ENCODE measurements at regions not wholly inside any gene's neighbourhood (a gene's known extent, or its start where the extent isn't known, plus 50 kb on each side); places are given as distances from the start of the nearest gene placed in this dataset.
A peak's percentile ranks its signal among the peaks of the same experiment; 100 is the strongest.

DNA sequence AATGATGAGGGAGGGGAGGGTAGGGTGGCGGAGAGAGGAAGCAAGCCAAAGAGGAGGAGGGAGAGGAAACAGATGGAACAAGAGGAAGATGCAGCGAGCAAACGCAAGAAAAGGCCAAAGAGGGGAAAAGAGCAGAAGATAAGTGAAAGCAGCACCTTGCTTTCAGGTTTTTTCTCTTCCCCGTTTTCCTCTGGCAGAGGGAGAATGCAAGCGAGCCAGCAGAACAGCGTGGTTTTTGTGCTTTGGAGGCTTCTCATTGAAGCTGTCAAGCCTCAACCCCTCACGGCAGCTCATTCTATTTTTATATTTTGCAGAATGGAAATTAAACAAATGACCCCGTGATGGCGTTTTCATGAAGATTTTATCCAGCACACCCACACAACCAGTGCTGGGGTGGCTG is 67.1 kb upstream of the GRAMD1B start:
- Histone ChIP-seq H3K4me3 (ENCODE audit: low read length) (no peak overlapping the region), H3K9me3 (ENCODE audit: control insufficient read depth, low read depth, low read length) (peaks cover 3% of the 10 kb centered on the region), H3K4me1 (ENCODE audit: control insufficient read depth, insufficient read depth, low read length) (no peaks in the 10 kb centered on the region), H3K27ac (ENCODE audit: low read length) (no peak overlapping the region), H3K36me3 (ENCODE audit: control insufficient read depth, insufficient read depth, low read length) (no peaks in the 10 kb centered on the region), H3K27me3 (ENCODE audit: control insufficient read depth, insufficient read depth, low read length) (peaks cover 61% of the 10 kb centered on the region)
- WGBS (ENCODE audit: insufficient coverage, low lambda C conversion rate), result 88% methylated on average over 1 of the region's 9 CpGs
- DNase-seq, result no peak

DNA sequence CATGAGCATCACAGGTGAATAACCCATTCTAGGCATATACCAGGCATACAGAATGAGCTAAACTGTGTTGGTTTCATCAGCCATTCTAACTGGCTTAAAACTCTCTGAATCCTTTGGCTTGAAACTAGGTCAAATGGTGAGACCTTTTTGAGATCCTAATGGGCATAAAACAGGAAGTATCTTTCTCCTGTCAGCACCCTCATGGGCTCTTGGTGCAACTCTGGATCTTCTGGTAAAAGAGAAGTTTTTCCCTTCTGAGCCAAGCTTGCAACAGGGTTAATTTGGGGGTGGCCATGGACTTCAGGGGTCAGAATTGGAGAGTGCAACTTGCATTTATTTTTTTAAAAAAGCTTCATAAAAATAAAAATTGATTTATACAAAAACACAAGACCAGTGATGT is 67.9 kb upstream of the GRAMD1B start:
- no peaks in the 10 kb centered on the region for H3K4me1 ChIP-seq (ENCODE audit: control insufficient read depth, insufficient read depth, low read length)
- no peak for DNase-seq
- no peak overlapping the region for H3K27ac ChIP-seq (ENCODE audit: low read length)
- no peak overlapping the region for H3K4me3 ChIP-seq (ENCODE audit: low read length)
- H3K9me3 ChIP-seq (ENCODE audit: control insufficient read depth, low read depth, low read length), result peaks cover 3% of the 10 kb centered on the region
- H3K27me3 ChIP-seq (ENCODE audit: control insufficient read depth, insufficient read depth, low read length), result peaks cover 68% of the 10 kb centered on the region
- H3K36me3 ChIP-seq (ENCODE audit: control insufficient read depth, insufficient read depth, low read length), result no peaks in the 10 kb centered on the region

DNA sequence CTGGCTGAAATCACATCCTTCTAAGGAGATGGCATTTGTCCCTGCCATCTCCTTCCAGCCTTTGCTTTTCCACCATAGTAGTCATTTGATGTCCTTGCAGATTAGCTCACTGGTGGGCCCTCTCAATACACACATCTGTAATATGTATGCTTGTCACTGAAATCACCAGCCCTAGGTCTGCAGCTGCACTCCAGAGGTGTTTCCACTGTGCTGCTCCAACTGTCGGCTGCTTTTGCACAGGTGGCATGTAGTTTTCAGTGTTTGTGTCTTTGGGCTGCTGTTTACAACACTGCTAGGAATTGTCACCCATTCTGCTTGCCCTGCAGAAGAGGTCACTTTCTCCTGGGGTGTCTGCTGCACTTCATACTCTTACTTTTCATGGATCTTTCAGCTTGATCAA is 69.0 kb upstream of the GRAMD1B start:
- Histone ChIP-seq H3K27me3 (ENCODE audit: control insufficient read depth, insufficient read depth, low read length) (peaks cover 75% of the 10 kb centered on the region), H3K4me3 (ENCODE audit: low read length) (no peak overlapping the region), H3K27ac (ENCODE audit: low read length) (no peak overlapping the region), H3K4me1 (ENCODE audit: control insufficient read depth, insufficient read depth, low read length) (no peaks in the 10 kb centered on the region), H3K9me3 (ENCODE audit: control insufficient read depth, low read depth, low read length) (peaks cover 3% of the 10 kb centered on the region), H3K36me3 (ENCODE audit: control insufficient read depth, insufficient read depth, low read length) (no peaks in the 10 kb centered on the region)
- DNase-seq, result no peak
- WGBS (ENCODE audit: insufficient coverage, low lambda C conversion rate), result no CpG with 5 or more reads among the region's 1 CpG

DNA sequence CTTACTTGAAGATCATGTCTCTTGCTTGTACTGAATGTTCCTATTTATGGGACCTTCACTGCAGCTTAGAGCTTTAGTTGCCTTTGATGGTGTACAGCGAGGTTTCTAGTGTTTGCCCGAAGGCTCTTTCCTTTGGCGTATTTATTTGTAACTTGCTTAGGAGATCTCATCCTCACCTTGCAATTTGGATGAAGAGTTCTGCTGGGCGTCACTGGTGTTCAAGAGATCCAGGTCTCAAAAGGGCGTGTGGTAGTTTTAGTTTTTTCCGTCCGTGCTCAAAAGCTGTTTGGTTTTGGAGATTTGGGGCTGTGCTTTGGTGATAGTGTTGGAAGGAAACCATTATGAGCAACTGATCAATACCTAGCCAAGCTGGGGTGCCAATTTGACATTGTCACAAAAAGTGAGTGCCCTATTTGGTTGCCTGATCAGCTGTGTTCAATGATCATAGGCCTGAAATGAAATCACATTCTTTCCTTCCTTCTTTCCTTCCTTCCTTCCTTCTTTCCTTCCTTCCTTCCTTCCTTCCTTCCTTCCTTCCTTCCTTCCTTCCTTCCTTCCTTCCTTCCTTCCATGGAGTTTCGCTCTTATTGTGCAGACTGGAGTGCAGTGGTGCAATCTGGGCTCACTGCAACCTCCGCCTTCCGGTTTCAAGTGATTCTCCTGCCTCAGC is 69.7 kb upstream of the GRAMD1B start:
- WGBS (ENCODE audit: insufficient coverage, low lambda C conversion rate), result no CpG with 5 or more reads among the region's 10 CpGs
- no peak overlapping the region for H3K4me3 ChIP-seq (ENCODE audit: low read length)
- H3K9me3 ChIP-seq (ENCODE audit: control insufficient read depth, low read depth, low read length), result peaks cover 3% of the 10 kb centered on the region
- no peaks in the 10 kb centered on the region for H3K4me1 ChIP-seq (ENCODE audit: control insufficient read depth, insufficient read depth, low read length)
- no peak for DNase-seq
- H3K27me3 ChIP-seq (ENCODE audit: control insufficient read depth, insufficient read depth, low read length), result peaks cover 73% of the 10 kb centered on the region
- no peak overlapping the region for H3K27ac ChIP-seq (ENCODE audit: low read length)
- no peaks in the 10 kb centered on the region for H3K36me3 ChIP-seq (ENCODE audit: control insufficient read depth, insufficient read depth, low read length)

DNA sequence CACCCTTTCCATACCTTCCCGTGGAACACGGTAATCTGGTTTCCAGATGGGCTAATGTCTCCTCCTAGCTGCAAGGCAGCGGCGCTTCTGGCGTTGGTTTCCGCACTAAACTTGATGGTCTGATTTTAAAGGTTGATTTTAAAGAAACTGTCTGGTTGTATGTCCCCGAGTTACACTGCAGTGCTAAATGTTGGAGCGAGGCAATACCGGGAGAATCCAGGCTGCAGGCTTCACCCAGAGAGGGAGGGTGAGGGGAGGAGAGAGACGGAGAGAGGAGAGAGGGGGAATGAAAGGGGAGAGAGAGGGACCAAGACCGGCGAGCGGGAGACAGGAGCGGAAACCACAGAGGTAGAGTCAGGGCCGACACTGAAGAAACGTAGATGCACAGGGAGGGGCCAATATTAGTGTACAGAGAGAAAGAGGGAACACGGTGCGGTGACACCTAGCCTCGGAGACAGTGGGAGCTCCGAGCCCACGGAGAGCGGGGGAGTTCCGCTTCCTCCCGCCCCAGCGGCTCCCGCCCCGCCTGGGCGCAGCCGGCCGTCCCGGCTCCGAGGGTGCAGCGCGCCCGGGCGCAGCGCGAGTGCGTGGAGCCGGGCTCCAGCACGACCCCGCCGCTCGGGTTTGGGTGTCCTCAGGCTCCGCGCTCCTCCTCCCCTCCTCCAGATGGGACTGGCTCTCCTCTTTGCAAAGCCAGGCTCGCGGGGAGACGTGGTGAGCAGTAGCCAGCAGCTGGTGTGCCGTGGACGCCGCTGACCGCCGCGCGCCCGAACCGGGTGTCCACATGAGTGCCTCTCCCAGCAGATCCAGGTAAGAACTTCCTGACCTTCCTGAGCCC is 71.9 kb upstream of the GRAMD1B start:
- peak overlapping the region; percentile 33 for H3K4me3 ChIP-seq (ENCODE audit: low read length)
- DNase-seq, result peak in 1 of 2 donors; percentile 39

DNA sequence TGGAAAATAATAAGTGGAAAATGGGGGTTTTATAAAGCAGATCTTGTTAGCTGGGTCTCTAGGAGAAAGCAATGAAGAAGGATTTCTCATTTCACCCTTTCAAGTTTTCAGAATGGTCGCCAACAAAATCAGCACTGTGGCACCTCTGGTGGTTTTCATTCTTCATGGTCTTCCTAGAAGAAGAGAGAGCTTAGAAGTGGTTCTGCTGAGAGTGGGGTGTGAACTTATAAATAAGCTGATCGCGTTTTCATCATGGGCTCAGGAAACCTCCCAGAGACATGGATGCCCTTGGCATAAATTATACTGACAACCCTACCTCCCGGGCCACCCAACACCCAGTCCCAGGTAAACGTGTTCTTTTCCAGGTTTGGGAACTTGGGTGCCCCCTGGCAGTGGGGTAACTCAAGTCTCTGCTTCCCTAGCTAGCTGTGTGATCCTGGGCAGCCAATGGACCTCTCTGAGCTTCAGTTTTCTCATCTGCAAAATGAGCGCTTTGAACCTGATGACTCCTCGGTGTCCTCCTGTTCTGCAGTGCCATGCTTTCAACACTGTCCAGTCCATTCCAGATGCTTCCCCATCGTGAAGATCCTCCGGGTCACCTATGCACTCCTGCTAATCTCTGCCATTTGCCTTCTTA is 72.6 kb upstream of the GRAMD1B start:
- H3K4me1 ChIP-seq (ENCODE audit: control insufficient read depth, insufficient read depth, low read length), result no peaks in the 10 kb centered on the region
- no peak overlapping the region for H3K27ac ChIP-seq (ENCODE audit: low read length)
- H3K27me3 ChIP-seq (ENCODE audit: control insufficient read depth, insufficient read depth, low read length), result peaks cover 68% of the 10 kb centered on the region
- H3K4me3 ChIP-seq (ENCODE audit: low read length), result peak overlapping the region; percentile 33
- 80% methylated on average over 1 of the region's 9 CpGs for WGBS (ENCODE audit: insufficient coverage, low lambda C conversion rate)
- peaks cover 3% of the 10 kb centered on the region for H3K9me3 ChIP-seq (ENCODE audit: control insufficient read depth, low read depth, low read length)
- no peak for DNase-seq
- H3K36me3 ChIP-seq (ENCODE audit: control insufficient read depth, insufficient read depth, low read length), result no peaks in the 10 kb centered on the region

More for the DNA sequence above, 71.9 kb upstream of the GRAMD1B start:
- Histone ChIP-seq H3K36me3 (ENCODE audit: control insufficient read depth, insufficient read depth, low read length) (no peaks in the 10 kb centered on the region), H3K27ac (ENCODE audit: low read length) (no peak overlapping the region), H3K4me1 (ENCODE audit: control insufficient read depth, insufficient read depth, low read length) (no peaks in the 10 kb centered on the region), H3K27me3 (ENCODE audit: control insufficient read depth, insufficient read depth, low read length) (peaks cover 69% of the 10 kb centered on the region), H3K9me3 (ENCODE audit: control insufficient read depth, low read depth, low read length) (peaks cover 3% of the 10 kb centered on the region)
- WGBS (ENCODE audit: insufficient coverage, low lambda C conversion rate), result no CpG with 5 or more reads among the region's 58 CpGs

DNA sequence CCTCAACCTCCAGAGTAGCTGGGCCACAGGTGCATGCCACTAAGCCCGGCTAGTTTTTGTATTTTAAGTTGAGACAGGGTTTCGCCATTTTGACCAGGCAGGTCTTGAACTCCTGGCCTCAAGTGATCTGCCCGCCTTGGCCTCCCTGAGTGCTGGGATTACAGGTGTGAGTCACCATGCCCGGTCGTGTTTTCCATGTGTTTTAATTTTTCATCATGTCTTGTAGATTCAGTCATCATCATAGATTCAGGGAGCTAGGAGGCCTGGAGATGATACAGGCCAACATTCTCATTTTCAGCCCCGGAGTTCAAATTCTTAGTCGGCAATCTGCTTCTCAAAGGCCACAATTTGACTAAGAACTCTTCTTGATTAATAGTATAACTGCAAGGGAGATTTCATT is 73.5 kb upstream of the GRAMD1B start:
- DNase-seq, result no peak
- Histone ChIP-seq H3K4me3 (ENCODE audit: low read length) (no peak overlapping the region), H3K27ac (ENCODE audit: low read length) (no peak overlapping the region), H3K9me3 (ENCODE audit: control insufficient read depth, low read depth, low read length) (peaks cover 3% of the 10 kb centered on the region), H3K27me3 (ENCODE audit: control insufficient read depth, insufficient read depth, low read length) (peaks cover 61% of the 10 kb centered on the region), H3K4me1 (ENCODE audit: control insufficient read depth, insufficient read depth, low read length) (no peaks in the 10 kb centered on the region), H3K36me3 (ENCODE audit: control insufficient read depth, insufficient read depth, low read length) (no peaks in the 10 kb centered on the region)
- 100% methylated on average over 2 of the region's 7 CpGs for WGBS (ENCODE audit: insufficient coverage, low lambda C conversion rate)

DNA sequence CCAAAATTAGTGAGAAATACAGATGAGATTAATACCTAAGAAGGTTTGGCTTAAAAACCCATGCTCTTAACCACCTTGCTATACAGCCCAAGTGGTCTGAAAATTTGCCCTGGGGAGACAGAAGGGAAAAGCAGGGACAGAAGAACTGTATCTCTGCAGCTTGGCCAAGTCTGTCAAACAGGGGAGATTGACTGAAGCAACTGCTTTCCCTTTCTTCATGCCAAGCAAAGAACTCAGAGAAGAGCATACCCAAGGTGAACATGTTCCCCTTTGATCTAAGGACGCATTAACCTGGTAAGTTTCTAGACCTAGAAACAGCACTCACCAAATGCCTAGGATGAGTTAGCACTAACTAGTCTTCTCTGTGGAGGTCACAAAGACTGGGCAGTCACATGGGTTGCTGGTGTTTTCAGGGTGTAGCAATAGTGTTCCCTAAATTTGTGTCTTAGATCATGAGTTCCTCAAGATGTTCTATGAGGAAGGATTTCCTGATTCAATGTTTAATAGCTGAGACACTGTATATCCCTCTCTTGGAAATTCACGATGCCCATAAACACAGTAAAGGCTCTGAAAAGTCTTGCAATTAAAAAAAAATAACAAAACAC is 75.6 kb upstream of the GRAMD1B start:
- no peak for DNase-seq
- Histone ChIP-seq H3K27ac (ENCODE audit: low read length) (no peak overlapping the region), H3K36me3 (ENCODE audit: control insufficient read depth, insufficient read depth, low read length) (no peaks in the 10 kb centered on the region), H3K4me1 (ENCODE audit: control insufficient read depth, insufficient read depth, low read length) (no peaks in the 10 kb centered on the region), H3K4me3 (ENCODE audit: low read length) (no peak overlapping the region), H3K9me3 (ENCODE audit: control insufficient read depth, low read depth, low read length) (peaks cover 3% of the 10 kb centered on the region), H3K27me3 (ENCODE audit: control insufficient read depth, insufficient read depth, low read length) (peaks cover 43% of the 10 kb centered on the region)
- WGBS (ENCODE audit: insufficient coverage, low lambda C conversion rate), result 90% methylated on average over 1 of the region's 2 CpGs

DNA sequence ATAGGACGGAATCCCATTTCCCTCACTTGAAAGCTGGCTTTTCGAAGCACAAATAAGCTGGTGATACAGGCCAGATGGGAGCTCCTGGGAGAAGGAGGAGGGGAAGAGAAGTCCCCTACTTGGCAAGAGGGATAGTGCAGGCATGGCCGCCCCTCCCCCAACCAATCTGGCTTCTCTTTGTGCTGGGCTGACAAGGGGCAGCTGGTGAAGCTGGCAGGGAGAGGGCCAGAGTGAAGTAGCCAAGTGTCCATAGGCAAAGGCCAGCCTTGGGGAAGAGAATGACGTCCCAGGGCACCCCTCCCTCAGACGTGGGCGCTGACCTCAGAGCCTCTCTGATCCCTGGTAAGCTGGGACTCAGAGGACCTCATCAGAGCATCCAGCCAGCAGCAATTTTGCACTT is 78.7 kb upstream of the GRAMD1B start:
- peaks cover 13% of the 10 kb centered on the region for H3K27me3 ChIP-seq (ENCODE audit: control insufficient read depth, insufficient read depth, low read length)
- no CpG with 5 or more reads among the region's 6 CpGs for WGBS (ENCODE audit: insufficient coverage, low lambda C conversion rate)

DNA sequence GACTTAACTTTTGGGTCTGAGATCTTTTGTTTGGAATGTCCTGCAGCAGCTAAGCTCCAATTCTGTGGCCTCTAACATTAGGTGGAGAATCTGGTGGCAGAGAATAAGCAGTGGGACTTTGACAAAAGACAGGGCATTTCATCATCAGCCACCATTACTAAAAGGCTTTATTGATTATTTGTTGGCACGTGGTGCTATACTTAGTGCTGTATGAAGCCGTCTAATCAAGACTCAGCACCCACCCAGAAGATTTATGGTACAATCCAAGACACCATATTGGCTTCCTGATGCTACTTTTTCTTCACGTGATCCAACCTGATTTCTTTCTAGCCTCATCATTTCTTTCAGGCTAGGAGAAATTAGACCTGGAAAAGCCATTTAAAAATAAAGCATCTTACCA is 80.7 kb upstream of the GRAMD1B start:
- no peak overlapping the region for H3K27ac ChIP-seq (ENCODE audit: low read length)
- peaks cover 10% of the 10 kb centered on the region for H3K27me3 ChIP-seq (ENCODE audit: control insufficient read depth, insufficient read depth, low read length)
- H3K9me3 ChIP-seq (ENCODE audit: control insufficient read depth, low read depth, low read length), result no peaks in the 10 kb centered on the region
- no peaks in the 10 kb centered on the region for H3K36me3 ChIP-seq (ENCODE audit: control insufficient read depth, insufficient read depth, low read length)
- no peak overlapping the region for H3K4me3 ChIP-seq (ENCODE audit: low read length)
- peaks cover under 1% of the 10 kb centered on the region for H3K4me1 ChIP-seq (ENCODE audit: control insufficient read depth, insufficient read depth, low read length)
- DNase-seq, result no peak
- 100% methylated on average over 1 of the region's 3 CpGs for WGBS (ENCODE audit: insufficient coverage, low lambda C conversion rate)

More for the DNA sequence above, 78.7 kb upstream of the GRAMD1B start:
- H3K9me3 ChIP-seq (ENCODE audit: control insufficient read depth, low read depth, low read length), result no peaks in the 10 kb centered on the region
- H3K27ac ChIP-seq (ENCODE audit: low read length), result no peak overlapping the region
- DNase-seq, result peak; percentile 18 to 20
- no peak overlapping the region for H3K4me3 ChIP-seq (ENCODE audit: low read length)
- no peaks in the 10 kb centered on the region for H3K36me3 ChIP-seq (ENCODE audit: control insufficient read depth, insufficient read depth, low read length)
- H3K4me1 ChIP-seq (ENCODE audit: control insufficient read depth, insufficient read depth, low read length), result no peaks in the 10 kb centered on the region
